WTC11 (cell line): ENCODE measurements at regions not wholly inside any gene's neighbourhood (a gene's known extent, or its start where the extent isn't known, plus 50 kb on each side); places are given as distances from the start of the nearest gene placed in this dataset.

Experiments used
- CDX4 ChIP-seq: fragments of 250-450 bp; sonication (Bioruptor Pico); IDR thresholded peaks from 2 replicates; pipeline ENCODE4 v1.9.0; 2021; ENCODE audit warnings: moderate library complexity, mild to moderate bottlenecking, inconsistent platforms, borderline replicate concordance
- CTCF ChIP-seq: fragments of 200-600 bp; IDR thresholded peaks from 2 replicates; pipeline ENCODE4 v1.8.0; 2022; ENCODE audit warnings: antibody characterized with exemption
- FOXP1 ChIP-seq: sonication (generic); formaldehyde crosslinking; IDR thresholded peaks from 2 replicates; pipeline ENCODE4 v1.8.0; 2022; ENCODE audit warnings: missing genetic modification reagents, mild to moderate bottlenecking, moderate library complexity, borderline replicate concordance
- HMGXB4 ChIP-seq: sonication (generic); formaldehyde crosslinking; IDR thresholded peaks from 2 replicates; pipeline ENCODE4 v1.8.1; 2023; ENCODE audit warnings: mild to moderate bottlenecking, moderate library complexity, missing genetic modification reagents
- IRF2 ChIP-seq: sonication (generic); formaldehyde crosslinking; IDR thresholded peaks from 2 replicates; pipeline ENCODE4 v1.8.0; 2022; ENCODE audit warnings: low read depth, missing genetic modification reagents, borderline replicate concordance
- MAX ChIP-seq: sonication (generic); formaldehyde crosslinking; IDR thresholded peaks from 2 replicates; pipeline ENCODE4 v1.8.0; 2022; ENCODE audit warnings: mild to moderate bottlenecking, missing genetic modification reagents
- NR2C2 ChIP-seq: sonication (generic); formaldehyde crosslinking; IDR thresholded peaks from 2 replicates; pipeline ENCODE4 v1.8.0; 2022; ENCODE audit warnings: mild to moderate bottlenecking, missing genetic modification reagents
- SMAD3 ChIP-seq: sonication (generic); formaldehyde crosslinking; IDR thresholded peaks from 2 replicates; pipeline ENCODE4 v1.8.0; 2022; ENCODE audit warnings: missing genetic modification reagents, mild to moderate bottlenecking, borderline replicate concordance
- TP53 ChIP-seq: sonication (generic); formaldehyde crosslinking; IDR thresholded peaks from 2 replicates; pipeline ENCODE4 v1.8.1; 2023; ENCODE audit warnings: mild to moderate bottlenecking, missing genetic modification reagents
- ZBTB43 ChIP-seq: sonication (generic); formaldehyde crosslinking; IDR thresholded peaks from 2 replicates; pipeline ENCODE4 v1.8.1; 2023; ENCODE audit warnings: mild to moderate bottlenecking, missing genetic modification reagents

- TF ChIP-seq CTCF, result no peak
- no peak for TF ChIP-seq FOXP1
- no peak for TF ChIP-seq IRF2
- TF ChIP-seq TP53, result no peak
- TF ChIP-seq SMAD3, result no peak
- no peak for TF ChIP-seq NR2C2 (CRISPR knock-in tag)
- TF ChIP-seq HMGXB4 (CRISPR knock-in tag), result no peak
- TF ChIP-seq CDX4 (CRISPR knock-in tag), result no peak
- TF ChIP-seq MAX (CRISPR knock-in tag), result no peak
- no peak for TF ChIP-seq ZBTB43 (CRISPR knock-in tag)
Observed at GRCh38 chr4:142952821-142953580, 106.9 kb upstream of the INPP4B start.
